AG09319 (cell line): ENCODE measurements at regions not wholly inside any gene's neighbourhood (a gene's known extent, or its start where the extent isn't known, plus 50 kb on each side); places are given as distances from the start of the nearest gene placed in this dataset.

Source experiments
- DNase-seq: peaks from one replicate; pipeline ENCODE4 v3.0.0-alpha.2; 2010; ENCODE audit warnings: low read depth; ENCODE audit errors: extremely low read depth
- CTCF ChIP-seq: IDR thresholded peaks from 2 replicates; pipeline ENCODE4 v1.5.1; 2011; ENCODE audit warnings: low read depth, mild to moderate bottlenecking, inconsistent platforms, low read length, moderate library complexity

DNA sequence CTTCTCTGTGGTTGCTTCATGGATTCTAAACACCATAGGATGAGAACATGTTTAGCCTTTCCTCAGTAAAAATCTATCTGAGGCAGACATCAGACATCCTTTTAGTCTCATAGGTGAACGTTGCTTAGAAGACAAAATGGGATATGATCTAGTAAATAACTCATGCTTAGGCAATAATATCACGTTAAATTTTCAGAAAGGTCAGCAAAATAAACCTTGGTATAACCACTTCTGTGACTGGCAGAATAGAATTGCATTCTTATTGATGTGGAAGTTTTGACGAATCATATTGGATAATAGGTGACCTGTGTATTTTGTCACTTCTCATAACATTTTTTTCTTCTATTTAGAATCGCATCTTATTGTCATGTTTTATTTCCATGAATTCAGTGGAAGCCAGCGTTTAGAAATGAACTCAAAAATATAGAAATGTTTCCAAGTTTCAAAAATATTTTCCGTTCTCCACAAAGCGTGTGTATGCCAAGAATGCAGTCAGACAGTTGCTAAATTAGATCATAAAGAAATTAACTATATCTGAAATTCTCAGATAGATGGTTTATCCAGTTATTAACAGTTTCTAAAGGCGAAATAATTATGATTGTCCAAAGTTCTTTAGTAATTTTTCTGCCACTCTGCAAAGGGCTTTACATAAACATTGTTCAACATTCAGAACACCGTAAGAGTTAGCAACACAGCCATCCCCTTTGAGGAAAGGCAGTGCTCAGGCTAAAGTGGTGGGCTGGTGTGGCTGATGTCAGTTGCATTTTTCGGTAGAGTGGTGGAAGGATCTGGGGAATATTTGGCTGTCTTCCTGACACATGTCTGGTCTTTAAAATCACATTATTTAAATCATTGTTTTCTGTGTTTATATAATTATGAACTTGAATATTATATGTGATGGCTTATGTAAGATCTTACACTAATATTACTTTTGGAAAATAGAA is 827.2 kb downstream of the MTRR start:
- no peak for DNase-seq
- TF ChIP-seq CTCF, result no peak

DNA sequence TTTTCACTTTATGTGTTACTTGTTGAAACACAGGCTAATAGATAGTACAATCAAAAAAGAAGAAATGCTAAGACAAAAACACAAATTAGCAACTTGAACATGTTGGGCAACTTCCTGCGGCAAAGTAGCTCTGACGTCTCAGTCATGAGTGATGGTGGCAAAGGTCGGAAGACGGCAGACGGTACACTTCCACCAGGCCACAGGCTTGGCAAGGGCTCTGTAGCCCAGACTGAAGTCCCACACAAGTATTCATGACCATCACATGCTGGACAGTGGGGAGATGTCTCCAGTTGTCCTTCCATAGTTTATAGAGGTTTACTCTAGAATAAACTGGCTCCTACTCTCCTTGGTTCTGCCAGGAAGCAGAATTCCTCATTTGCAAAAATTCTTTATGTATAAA is 831.3 kb downstream of the MTRR start:
- DNase-seq, result no peak
- TF ChIP-seq CTCF, result no peak

DNA sequence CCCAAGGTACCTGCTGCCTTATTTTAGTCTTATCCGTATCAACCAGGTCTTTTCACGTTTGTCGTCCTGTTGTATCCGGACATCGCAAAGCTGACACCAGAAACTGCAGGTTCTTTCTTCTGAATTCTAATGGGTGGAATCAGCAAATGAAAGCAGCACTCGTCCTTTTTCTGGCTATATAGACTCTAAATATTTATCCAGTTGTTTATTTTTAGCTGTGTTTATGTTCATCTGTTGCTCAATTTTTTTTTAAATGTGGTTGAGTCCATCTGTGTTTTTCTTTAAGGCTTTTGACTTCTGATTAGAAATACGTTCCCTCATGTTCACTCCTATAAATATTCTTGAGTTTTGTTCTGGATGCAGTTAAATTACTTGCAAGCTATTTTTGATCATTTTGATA is 831.7 kb downstream of the MTRR start:
- no peak for DNase-seq
- no peak for TF ChIP-seq CTCF

DNA sequence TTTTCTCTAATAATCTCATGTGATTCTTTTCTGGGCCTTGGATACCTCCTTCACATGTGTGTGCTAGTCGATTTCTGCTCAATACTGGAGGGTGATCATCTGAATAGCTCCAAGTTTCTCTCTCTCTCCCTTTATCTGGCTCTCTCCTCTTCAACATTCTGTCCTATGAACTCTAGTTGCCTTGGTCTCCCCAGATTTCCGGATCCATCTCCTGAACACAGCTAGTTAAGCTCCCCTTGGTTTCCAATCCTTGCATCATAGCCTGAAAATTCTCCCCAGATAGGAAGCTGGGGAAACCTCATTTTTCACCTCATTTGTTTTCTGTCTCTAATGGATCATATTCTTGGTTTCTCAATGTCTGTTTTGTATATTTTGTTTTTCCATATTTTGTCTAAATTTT is 832.3 kb downstream of the MTRR start:
- no peak for DNase-seq
- TF ChIP-seq CTCF, result no peak

DNA sequence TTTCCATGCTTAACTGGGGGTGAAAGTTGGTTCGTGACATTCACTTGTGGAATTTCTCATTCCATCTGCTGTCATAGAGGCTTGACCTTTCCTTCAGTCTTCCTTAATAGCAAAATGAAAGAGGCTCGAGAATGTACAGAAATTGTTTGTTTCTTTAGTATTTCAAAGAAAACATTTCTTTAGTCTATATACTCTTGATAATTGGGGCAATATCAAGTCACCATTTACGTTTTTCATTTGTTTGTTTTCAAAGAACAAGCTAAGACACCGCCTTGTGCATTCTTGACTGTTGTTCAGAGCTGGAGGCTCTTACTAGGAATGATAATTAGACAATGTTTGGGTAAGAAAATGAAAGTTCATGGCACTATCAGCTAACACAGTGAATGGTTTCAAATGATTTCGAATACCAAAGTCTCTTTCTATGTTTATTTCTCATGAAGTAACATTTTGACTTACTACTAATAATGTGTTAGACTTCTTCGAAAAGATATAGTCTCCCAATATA is 835.4 kb downstream of the SEMA5A start:
- TF ChIP-seq CTCF, result no peak
- no peak for DNase-seq

- DNase-seq, result no peak
- TF ChIP-seq CTCF, result no peak
Observed at GRCh38 chr5:8714198-8714597, 831.7 kb downstream of the SEMA5A start.

- TF ChIP-seq CTCF, result no peak
- no peak for DNase-seq
Observed at GRCh38 chr5:8714861-8715260, 831.0 kb downstream of the SEMA5A start.
